HEK293 (cell line): ENCODE measurements at regions not wholly inside any gene's neighbourhood (a gene's known extent, or its start where the extent isn't known, plus 50 kb on each side); places are given as distances from the start of the nearest gene placed in this dataset.

Experiments used
- HIC1 ChIP-seq: fragments of 450-650 bp; formaldehyde crosslinking; IDR thresholded peaks from 2 replicates; pipeline ENCODE4 v1.5.1; 2016; ENCODE audit warnings: missing biosample characterization, missing genetic modification characterization
- PRDM10 ChIP-seq: fragments of 450-650 bp; formaldehyde crosslinking; IDR thresholded peaks from 2 replicates; pipeline ENCODE4 v1.5.1; 2016; ENCODE audit warnings: missing biosample characterization, missing genetic modification characterization
- PRDM4 ChIP-seq: fragments of 450-650 bp; formaldehyde crosslinking; IDR thresholded peaks from 2 replicates; pipeline ENCODE4 v1.5.1; 2017; ENCODE audit warnings: missing biosample characterization, missing genetic modification characterization
- TSHZ1 ChIP-seq: fragments of 450-650 bp; formaldehyde crosslinking; IDR thresholded peaks from 2 replicates; pipeline ENCODE4 v1.5.1; 2016; ENCODE audit warnings: missing biosample characterization, missing genetic modification characterization, borderline replicate concordance
- WT1 ChIP-seq: fragments of 450-650 bp; formaldehyde crosslinking; IDR thresholded peaks from 2 replicates; pipeline ENCODE4 v1.5.1; 2016; ENCODE audit warnings: missing biosample characterization, missing genetic modification characterization
- YY1 ChIP-seq: fragments of 450-650 bp; formaldehyde crosslinking; IDR thresholded peaks from 2 replicates; pipeline ENCODE4 v1.5.1; 2018; ENCODE audit warnings: missing biosample characterization, missing genetic modification characterization
- ZNF248 ChIP-seq: fragments of 450-650 bp; formaldehyde crosslinking; IDR thresholded peaks from 2 replicates; pipeline ENCODE4 v1.5.1; 2017; ENCODE audit warnings: missing biosample characterization, missing genetic modification characterization
- ZNF394 ChIP-seq: fragments of 450-650 bp; formaldehyde crosslinking; IDR thresholded peaks from 2 replicates; pipeline ENCODE4 v1.5.1; 2016; ENCODE audit warnings: missing biosample characterization, missing genetic modification characterization, mild to moderate bottlenecking, moderate library complexity, borderline replicate concordance
- ZNF433 ChIP-seq: fragments of 450-650 bp; formaldehyde crosslinking; IDR thresholded peaks from 2 replicates; pipeline ENCODE4 v1.5.1; 2016; ENCODE audit warnings: missing biosample characterization, missing genetic modification characterization, low read depth
- ZNF513 ChIP-seq: fragments of 450-650 bp; IDR thresholded peaks from 2 replicates; pipeline ENCODE4 v1.5.1; 2018; ENCODE audit warnings: missing biosample characterization, missing genetic modification characterization
- ZNF558 ChIP-seq: fragments of 450-650 bp; formaldehyde crosslinking; IDR thresholded peaks from 2 replicates; pipeline ENCODE4 v1.5.1; 2016; ENCODE audit warnings: missing biosample characterization, missing genetic modification characterization
- ZSCAN18 ChIP-seq: fragments of 450-650 bp; formaldehyde crosslinking; IDR thresholded peaks from 2 replicates; pipeline ENCODE4 v1.5.1; 2016; ENCODE audit warnings: missing biosample characterization, missing genetic modification characterization
- ZSCAN4 ChIP-seq: fragments of 450-650 bp; formaldehyde crosslinking; IDR thresholded peaks from 2 replicates; pipeline ENCODE4 v1.5.1; 2017; ENCODE audit warnings: missing biosample characterization, missing genetic modification characterization
- TF ChIP-seq, protein P1 (sequence below): fragments of 450-650 bp; formaldehyde crosslinking; IDR thresholded peaks from 2 replicates; pipeline ENCODE4 v1.5.1; 2016; ENCODE audit warnings: missing biosample characterization, missing genetic modification characterization
- TF ChIP-seq, protein P2 (sequence below): fragments of 450-650 bp; formaldehyde crosslinking; IDR thresholded peaks from 2 replicates; pipeline ENCODE4 v1.5.1; 2016; ENCODE audit warnings: missing biosample characterization, missing genetic modification characterization

- TF ChIP-seq, protein P1, sequence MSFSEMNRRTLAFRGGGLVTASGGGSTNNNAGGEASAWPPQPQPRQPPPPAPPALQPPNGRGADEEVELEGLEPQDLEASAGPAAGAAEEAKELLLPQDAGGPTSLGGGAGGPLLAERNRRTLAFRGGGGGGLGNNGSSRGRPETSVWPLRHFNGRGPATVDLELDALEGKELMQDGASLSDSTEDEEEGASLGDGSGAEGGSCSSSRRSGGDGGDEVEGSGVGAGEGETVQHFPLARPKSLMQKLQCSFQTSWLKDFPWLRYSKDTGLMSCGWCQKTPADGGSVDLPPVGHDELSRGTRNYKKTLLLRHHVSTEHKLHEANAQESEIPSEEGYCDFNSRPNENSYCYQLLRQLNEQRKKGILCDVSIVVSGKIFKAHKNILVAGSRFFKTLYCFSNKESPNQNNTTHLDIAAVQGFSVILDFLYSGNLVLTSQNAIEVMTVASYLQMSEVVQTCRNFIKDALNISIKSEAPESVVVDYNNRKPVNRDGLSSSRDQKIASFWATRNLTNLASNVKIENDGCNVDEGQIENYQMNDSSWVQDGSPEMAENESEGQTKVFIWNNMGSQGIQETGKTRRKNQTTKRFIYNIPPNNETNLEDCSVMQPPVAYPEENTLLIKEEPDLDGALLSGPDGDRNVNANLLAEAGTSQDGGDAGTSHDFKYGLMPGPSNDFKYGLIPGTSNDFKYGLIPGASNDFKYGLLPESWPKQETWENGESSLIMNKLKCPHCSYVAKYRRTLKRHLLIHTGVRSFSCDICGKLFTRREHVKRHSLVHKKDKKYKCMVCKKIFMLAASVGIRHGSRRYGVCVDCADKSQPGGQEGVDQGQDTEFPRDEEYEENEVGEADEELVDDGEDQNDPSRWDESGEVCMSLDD = no peak
- peak; percentile 51; the same call in 1 of the 2 replicates for TF ChIP-seq HIC1 (tag by site-specific recombination)
- peak; percentile 90; the same call in 1 of the 2 replicates for TF ChIP-seq WT1 (tag by site-specific recombination)
- no peak for TF ChIP-seq YY1
- TF ChIP-seq ZNF558 = peak; percentile 50
- peak; percentile 70; the same call in 1 of the 2 replicates for TF ChIP-seq ZNF394 (tag by site-specific recombination)
- no peak for TF ChIP-seq ZNF248
- TF ChIP-seq ZNF513 (tag by site-specific recombination) = peak; percentile 50; the same call in 1 of the 2 replicates
- peak; percentile 61 for TF ChIP-seq PRDM10 (tag by site-specific recombination)
- TF ChIP-seq TSHZ1 (tag by site-specific recombination) = peak; percentile 69; the same call in 1 of the 2 replicates
- TF ChIP-seq PRDM4 (tag by site-specific recombination) = peak; percentile 63; the same call in 1 of the 2 replicates
- peak; percentile 42; the same call in 1 of the 2 replicates for TF ChIP-seq ZSCAN18 (tag by site-specific recombination)
- no peak for TF ChIP-seq ZNF433 (tag by site-specific recombination)
- TF ChIP-seq ZSCAN4 (tag by site-specific recombination) = peak; percentile 60
- TF ChIP-seq, protein P2, sequence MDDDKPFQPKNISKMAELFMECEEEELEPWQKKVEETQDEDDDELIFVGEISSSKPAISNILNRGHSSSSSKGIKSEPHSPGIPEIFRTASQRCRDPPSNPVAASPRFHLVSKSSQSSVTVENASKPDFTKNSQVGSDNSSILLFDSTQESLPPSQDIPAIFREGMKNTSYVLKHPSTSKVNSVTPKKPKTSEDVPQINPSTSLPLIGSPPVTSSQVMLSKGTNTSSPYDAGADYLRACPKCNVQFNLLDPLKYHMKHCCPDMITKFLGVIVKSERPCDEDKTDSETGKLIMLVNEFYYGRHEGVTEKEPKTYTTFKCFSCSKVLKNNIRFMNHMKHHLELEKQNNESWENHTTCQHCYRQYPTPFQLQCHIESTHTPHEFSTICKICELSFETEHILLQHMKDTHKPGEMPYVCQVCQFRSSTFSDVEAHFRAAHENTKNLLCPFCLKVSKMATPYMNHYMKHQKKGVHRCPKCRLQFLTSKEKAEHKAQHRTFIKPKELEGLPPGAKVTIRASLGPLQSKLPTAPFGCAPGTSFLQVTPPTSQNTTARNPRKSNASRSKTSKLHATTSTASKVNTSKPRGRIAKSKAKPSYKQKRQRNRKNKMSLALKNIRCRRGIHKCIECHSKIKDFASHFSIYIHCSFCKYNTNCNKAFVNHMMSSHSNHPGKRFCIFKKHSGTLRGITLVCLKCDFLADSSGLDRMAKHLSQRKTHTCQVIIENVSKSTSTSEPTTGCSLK (tag by site-specific recombination) = no peak
Observed at GRCh38 chr5:125659316-125660023, 763.7 kb upstream of the GRAMD2B start (continued).
